Activated CD4-positive, alpha-beta T cell treated with anti-CD3 and anti-CD28 coated beads, Interleukin-2, amount 10 ng/mL, durations not matched to agents 24 days and 14 days (primary cell): ENCODE measurements at regions not wholly inside any gene's neighbourhood (a gene's known extent, or its start where the extent isn't known, plus 50 kb on each side); places are given as distances from the start of the nearest gene placed in this dataset.
"Not testable (repeated sequence)": the region's sequence is repeated elsewhere in the genome, so short reads cannot be mapped to it uniquely, and the experiment has no call there.

Source experiments
- DNase-seq: peaks from one replicate; pipeline ENCODE4 v3.0.0; 2022
- H3K27ac Mint-ChIP-seq: one replicate; pipeline ENCODE4 v1.8.0; 2022; ENCODE audit warnings: mild to moderate bottlenecking, mixed read lengths
- H3K27me3 Mint-ChIP-seq: one replicate; pipeline ENCODE4 v1.8.0; 2022; ENCODE audit warnings: mixed read lengths
- H3K36me3 Mint-ChIP-seq: one replicate; pipeline ENCODE4 v1.8.0; 2022; ENCODE audit warnings: low read depth, mild to moderate bottlenecking, mixed read lengths
- H3K4me1 Mint-ChIP-seq: one replicate; pipeline ENCODE4 v1.8.0; 2021; ENCODE audit warnings: mixed read lengths
- H3K4me3 Mint-ChIP-seq: one replicate; pipeline ENCODE4 v1.8.0; 2022; ENCODE audit warnings: mild to moderate bottlenecking, moderate library complexity, mixed read lengths
- H3K9me3 Mint-ChIP-seq: one replicate; pipeline ENCODE4 v1.8.0; 2021; ENCODE audit warnings: mixed read lengths
- intact Hi-C: fragments of 100-400 bp; cut with micrococcal nuclease; formaldehyde crosslinking; loops from one replicate; pipeline ENCODE4 v1.15.1; 2023

DNA sequence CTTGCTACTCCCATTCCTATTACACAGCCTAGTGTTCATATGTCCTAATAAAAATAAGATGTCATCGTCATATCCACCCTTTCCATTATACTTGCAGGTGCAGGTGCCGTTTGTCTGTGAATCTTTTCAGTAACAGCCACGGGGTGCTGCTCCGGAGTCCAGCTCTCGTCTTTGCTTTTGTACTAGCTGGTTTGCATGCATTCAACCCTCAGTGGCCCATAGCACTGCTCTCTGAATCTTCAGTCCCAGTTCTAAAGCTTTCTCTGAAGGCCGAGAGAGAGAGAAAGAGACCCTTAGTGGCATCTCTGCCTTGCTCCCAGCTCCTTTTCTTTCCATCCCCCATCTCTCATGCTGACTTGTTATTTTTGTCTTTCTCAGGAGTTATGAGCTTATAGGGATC is 468.5 kb downstream of the TMEM232 start:
- no peaks in the 10 kb centered on the region for H3K27me3 Mint-ChIP-seq
- H3K4me3 Mint-ChIP-seq, result no peak overlapping the region
- H3K36me3 Mint-ChIP-seq, result no peaks in the 10 kb centered on the region
- intact Hi-C loops, result no loop called here
- no peaks in the 10 kb centered on the region for H3K4me1 Mint-ChIP-seq
- H3K27ac Mint-ChIP-seq, result no peak overlapping the region
- DNase-seq, result no peak
- no peaks in the 10 kb centered on the region for H3K9me3 Mint-ChIP-seq

DNA sequence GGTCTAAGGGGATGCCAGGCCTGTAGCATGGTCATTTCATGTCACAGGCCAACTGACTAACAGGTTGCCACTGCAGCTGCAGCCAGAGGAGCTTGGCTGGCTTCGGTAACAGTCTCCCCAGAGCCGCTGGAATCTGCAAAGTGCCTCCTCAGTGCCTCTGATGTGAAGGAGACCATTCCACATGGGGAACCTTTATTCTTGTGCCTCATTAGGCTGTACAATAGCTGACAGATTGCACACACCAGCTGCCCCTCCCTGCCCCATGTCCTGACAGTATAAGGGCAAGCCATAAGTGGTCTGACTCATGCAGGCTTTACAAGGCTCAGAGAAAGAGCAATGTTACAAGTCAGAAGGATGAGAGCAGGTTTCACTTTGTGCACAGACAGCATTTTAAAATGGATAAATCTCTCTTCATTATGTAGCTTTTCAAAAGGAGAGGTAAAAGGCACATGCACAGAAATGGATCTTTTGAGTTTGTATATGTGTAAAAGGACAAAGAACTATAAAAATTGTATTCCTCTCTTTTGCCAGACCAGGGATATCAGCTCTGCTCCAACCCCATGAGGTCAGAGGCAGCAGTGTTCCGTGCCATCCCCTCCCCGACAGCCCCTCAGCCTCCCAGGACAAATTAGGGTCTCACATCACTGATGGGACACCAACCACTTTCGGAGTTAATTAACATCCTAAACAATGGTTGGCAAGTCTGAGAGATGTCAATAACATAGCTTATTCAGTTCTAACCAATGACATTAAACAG is 467.8 kb downstream of the TMEM232 start:
- Mint-ChIP-seq H3K4me1 (no peaks in the 10 kb centered on the region), H3K27me3 (no peaks in the 10 kb centered on the region), H3K4me3 (no peak overlapping the region), H3K36me3 (no peaks in the 10 kb centered on the region), H3K9me3 (no peaks in the 10 kb centered on the region), H3K27ac (no peak overlapping the region)
- intact Hi-C loops, result no loop called here
- no peak for DNase-seq

DNA sequence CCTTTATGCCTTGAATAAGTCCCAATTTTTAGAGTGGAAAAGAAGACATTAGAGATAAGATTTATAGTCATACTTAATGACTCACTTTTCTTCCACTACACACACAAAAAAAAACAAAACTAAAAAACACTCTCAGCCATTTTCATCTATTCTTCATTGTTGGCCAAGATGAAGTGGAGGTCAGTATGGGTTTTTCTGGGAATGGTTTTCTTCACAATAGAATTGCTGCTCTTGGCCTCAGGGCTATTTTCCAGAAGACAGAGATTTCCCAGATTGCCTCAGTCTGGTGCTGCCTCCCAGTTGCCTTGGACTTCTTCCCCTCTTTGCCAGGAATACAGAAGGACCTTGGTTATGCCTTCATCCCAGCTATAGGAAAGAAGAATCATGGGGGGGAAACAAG is 463.7 kb downstream of the TMEM232 start:
- Mint-ChIP-seq H3K4me3 (no peak overlapping the region), H3K4me1 (no peaks in the 10 kb centered on the region), H3K9me3 (no peaks in the 10 kb centered on the region), H3K27me3 (no peaks in the 10 kb centered on the region), H3K36me3 (no peaks in the 10 kb centered on the region), H3K27ac (no peak overlapping the region)
- no peak for DNase-seq
- intact Hi-C loops, result no loop called here

DNA sequence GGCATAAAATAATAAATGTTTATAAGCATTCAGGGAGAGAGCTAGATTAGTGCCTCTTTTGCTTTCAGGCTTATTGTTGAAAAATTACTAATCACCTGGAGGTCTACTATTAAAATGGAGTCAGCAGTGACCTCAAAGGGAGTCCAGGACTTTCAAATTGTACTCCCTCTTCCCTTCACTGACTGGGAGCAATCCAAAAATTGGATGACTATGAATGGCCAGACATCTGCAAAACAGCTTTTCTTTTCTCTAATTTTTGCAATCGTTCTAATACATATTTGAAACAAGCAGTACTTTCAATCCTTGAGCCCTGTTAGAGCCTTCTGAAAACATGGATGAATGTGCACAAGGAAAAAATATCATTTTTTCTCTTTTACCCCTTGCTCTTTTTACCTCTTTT is 461.8 kb downstream of the TMEM232 start:
- H3K36me3 Mint-ChIP-seq, result no peaks in the 10 kb centered on the region
- no peak overlapping the region for H3K4me3 Mint-ChIP-seq
- intact Hi-C loops, result no loop called here
- no peaks in the 10 kb centered on the region for H3K9me3 Mint-ChIP-seq
- H3K4me1 Mint-ChIP-seq, result peaks cover 1% of the 10 kb centered on the region
- H3K27me3 Mint-ChIP-seq, result no peaks in the 10 kb centered on the region
- no peak for DNase-seq
- no peak overlapping the region for H3K27ac Mint-ChIP-seq

DNA sequence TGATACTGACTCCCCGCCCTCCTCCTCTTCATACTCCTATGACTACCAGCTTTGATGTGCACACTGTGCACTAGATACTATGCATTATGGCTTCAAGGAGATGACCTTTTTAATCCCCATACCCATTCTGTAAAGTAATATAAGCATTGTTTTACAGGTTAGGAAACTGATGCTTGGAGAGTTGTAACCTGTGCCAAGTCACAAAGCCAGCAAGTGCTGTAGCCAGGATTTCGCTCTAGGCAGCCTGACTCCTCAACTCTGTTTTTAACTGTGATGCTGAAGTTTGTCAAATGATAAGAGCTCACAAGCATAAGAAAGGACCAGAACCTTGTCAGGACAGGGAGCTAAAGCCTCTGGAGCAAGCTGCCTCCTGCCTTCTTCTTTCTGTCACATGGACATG is 461.3 kb downstream of the TMEM232 start:
- intact Hi-C loops, result no loop called here
- DNase-seq, result no peak
- Mint-ChIP-seq H3K4me3 (no peak overlapping the region), H3K36me3 (no peaks in the 10 kb centered on the region), H3K27ac (no peak overlapping the region), H3K9me3 (no peaks in the 10 kb centered on the region), H3K4me1 (peaks cover 2% of the 10 kb centered on the region), H3K27me3 (no peaks in the 10 kb centered on the region)

DNA sequence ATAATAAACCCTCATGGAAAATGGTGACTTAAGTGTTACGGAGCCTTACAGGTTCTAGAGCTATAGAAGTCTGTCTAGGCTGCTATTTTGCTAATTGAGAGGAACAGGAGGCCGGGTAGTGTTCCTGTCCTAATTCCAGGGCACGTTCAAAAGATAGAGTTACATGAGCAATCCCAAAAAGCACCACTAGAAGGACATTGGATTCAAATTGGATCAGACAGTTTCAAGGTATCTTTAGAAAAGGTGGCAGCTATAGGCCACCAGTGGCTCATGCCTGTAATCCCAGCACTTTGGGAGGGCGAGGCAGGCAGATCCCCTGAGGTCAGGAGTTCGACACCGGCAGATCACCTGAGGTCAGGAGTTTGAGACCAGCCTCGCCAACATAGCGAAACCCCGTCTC is 458.8 kb downstream of the TMEM232 start:
- DNase-seq, result no peak
- intact Hi-C loops, result no loop called here
- no peaks in the 10 kb centered on the region for H3K9me3 Mint-ChIP-seq
- no peak overlapping the region for H3K27ac Mint-ChIP-seq
- peaks cover 2% of the 10 kb centered on the region for H3K4me1 Mint-ChIP-seq
- H3K36me3 Mint-ChIP-seq, result no peaks in the 10 kb centered on the region
- no peaks in the 10 kb centered on the region for H3K27me3 Mint-ChIP-seq
- H3K4me3 Mint-ChIP-seq, result no peak overlapping the region

DNA sequence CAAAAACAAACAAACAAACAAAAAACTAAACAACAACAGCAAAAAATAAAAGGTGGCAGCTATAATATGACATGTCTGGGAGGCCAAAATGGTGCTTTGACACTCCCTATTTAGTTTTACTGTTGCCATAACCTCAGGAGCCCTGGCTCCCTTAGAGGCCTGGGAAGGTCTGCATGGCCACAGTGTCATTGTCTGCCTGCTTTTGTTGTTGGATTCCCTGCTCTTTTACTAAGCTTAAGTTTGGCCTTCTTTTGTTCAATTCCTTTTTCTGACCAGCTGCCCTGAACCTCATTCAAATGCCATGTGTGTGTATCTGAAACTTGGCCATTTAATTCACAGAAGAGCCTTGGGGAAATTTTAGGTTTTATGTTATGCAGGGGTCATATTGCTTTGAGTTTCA is 458.2 kb downstream of the TMEM232 start:
- no peak for DNase-seq
- Mint-ChIP-seq H3K9me3 (no peaks in the 10 kb centered on the region), H3K36me3 (no peaks in the 10 kb centered on the region), H3K27ac (no peak overlapping the region), H3K4me3 (no peak overlapping the region), H3K4me1 (peaks cover 2% of the 10 kb centered on the region), H3K27me3 (no peaks in the 10 kb centered on the region)
- intact Hi-C loops, result no loop called here

DNA sequence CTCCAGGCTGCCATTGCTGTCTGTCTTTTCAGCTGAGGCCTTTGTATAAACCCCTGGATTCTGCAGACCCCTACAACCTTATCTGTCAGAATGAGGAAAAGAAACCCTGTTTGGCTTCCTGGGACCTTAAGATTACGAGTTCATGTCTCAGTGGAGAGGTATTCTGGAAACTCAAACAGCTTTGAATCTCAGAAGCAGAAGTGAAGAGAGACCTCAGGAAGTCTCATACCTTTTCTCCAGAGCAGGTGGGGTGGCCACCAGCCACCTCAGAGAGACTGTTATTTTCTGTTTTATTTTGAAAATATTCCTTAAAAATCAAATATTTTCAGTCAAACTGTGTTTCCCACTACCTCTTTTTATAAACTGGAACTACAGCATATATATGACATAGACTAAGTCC is 457.5 kb downstream of the TMEM232 start:
- H3K27ac Mint-ChIP-seq, result no peak overlapping the region
- H3K27me3 Mint-ChIP-seq, result no peaks in the 10 kb centered on the region
- H3K4me1 Mint-ChIP-seq, result peaks cover 2% of the 10 kb centered on the region
- no peak for DNase-seq
- H3K4me3 Mint-ChIP-seq, result no peak overlapping the region
- H3K36me3 Mint-ChIP-seq, result no peaks in the 10 kb centered on the region
- no peaks in the 10 kb centered on the region for H3K9me3 Mint-ChIP-seq
- intact Hi-C loops, result no loop called here

DNA sequence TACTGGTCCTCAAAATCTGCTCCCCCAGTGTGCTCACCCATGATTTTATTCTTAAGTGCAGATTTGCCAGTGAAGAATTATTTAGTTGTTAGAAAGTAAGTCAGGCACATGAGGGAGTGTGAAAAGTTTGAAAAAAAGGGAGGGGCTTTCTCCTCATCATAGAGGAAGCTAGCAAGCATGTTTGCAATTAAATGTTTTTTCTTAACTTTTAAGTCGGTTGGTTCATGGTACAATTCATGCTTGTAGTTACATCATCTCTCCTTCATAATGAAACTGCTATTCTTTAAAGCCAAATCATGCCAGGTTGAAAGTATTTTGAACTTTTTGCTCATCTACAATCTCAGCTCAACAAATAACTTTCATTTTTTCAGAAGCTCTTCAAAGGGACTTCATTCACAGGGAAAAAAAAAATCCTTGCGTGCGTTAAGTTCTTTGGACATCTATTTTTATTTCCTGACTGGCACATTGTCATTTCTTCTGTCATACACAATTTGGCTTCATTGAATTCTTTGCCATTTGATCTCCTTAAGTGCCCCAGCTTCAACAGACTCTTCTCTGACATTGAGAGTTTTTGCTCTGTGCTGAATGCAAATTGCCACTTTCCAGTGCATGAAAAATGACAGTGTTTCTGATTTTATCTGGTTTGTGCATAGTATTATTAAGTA is 456.9 kb downstream of the TMEM232 start:
- no peak overlapping the region for H3K27ac Mint-ChIP-seq
- H3K27me3 Mint-ChIP-seq, result no peaks in the 10 kb centered on the region
- intact Hi-C loops, result no loop called here
- H3K4me3 Mint-ChIP-seq, result no peak overlapping the region
- H3K4me1 Mint-ChIP-seq, result peaks cover 2% of the 10 kb centered on the region
- H3K9me3 Mint-ChIP-seq, result no peaks in the 10 kb centered on the region
- H3K36me3 Mint-ChIP-seq, result no peaks in the 10 kb centered on the region
- no peak for DNase-seq

DNA sequence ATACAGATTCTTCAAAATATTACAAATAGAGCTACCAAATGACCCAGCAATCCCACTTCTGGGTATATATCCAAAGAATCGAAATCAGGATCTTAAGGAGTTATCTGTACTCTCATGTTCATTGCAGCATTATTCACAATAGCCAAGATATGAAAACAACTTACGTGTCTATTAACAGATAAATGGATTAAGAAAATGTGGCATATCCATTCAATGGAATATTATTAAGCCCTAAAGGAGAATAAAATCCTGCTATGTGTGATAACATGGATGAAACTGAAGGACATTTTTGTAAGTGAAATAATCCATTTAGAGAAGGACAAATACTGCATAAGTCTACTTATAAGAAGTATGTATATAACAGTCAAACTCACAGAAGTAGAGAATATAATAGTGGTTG is 450.6 kb downstream of the TMEM232 start:
- H3K36me3 Mint-ChIP-seq, result no peaks in the 10 kb centered on the region
- H3K9me3 Mint-ChIP-seq, result peaks cover 7% of the 10 kb centered on the region
- DNase-seq, result no peak
- no peaks in the 10 kb centered on the region for H3K27me3 Mint-ChIP-seq
- H3K4me3 Mint-ChIP-seq, result no peak overlapping the region
- no peak overlapping the region for H3K27ac Mint-ChIP-seq
- intact Hi-C loops, result no loop called here
- H3K4me1 Mint-ChIP-seq, result no peaks in the 10 kb centered on the region

DNA sequence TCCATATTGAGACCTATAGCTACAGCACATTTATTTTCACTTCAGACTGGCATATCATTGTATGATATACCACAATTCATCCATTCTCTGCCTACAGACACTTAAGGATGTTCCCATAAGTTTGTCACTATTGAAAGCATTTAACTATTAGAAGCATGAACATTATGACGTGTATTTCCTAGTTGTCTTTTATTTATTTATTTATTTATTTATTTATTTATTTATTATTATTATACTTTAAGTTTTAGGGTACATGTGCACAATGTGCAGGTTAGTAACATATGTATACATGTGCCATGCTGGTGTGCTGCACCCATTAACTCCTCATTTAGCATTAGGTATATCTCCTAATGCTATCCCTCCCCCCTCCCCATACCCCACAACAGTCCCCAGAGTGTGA is 448.0 kb downstream of the TMEM232 start:
- DNase-seq, H3K27ac Mint-ChIP-seq: not testable (repeated sequence)

DNA sequence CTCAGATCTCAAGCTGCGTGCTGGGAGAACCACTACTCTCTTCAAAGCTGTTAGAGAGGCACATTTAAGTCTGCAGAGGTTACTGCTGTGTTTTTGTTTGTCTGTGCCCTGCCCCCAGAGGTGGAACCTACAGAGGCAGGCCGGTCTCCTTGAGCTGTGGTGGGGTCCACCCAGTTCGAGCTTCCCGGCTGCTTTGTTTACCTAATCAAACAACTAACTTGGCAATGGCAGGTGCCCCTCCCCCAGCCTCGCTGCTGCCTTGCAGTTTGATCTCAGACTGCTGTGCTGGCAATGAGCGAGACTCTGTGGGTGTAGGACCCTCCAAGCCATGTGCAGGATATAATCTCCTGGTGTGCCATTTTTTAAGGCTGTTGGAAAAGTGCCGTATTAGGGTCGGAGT is 442.4 kb downstream of the TMEM232 start:
- H3K9me3 Mint-ChIP-seq, result peaks cover 31% of the 10 kb centered on the region
- H3K4me3 Mint-ChIP-seq, H3K4me1 Mint-ChIP-seq, intact Hi-C loops, H3K27me3 Mint-ChIP-seq, DNase-seq, H3K36me3 Mint-ChIP-seq, H3K27ac Mint-ChIP-seq: not testable (repeated sequence)

More for the DNA sequence above, 448.0 kb downstream of the TMEM232 start:
- H3K4me1 Mint-ChIP-seq, H3K36me3 Mint-ChIP-seq, intact Hi-C loops, H3K4me3 Mint-ChIP-seq, H3K27me3 Mint-ChIP-seq: not testable (repeated sequence)
- H3K9me3 Mint-ChIP-seq, result peaks cover 16% of the 10 kb centered on the region

DNA sequence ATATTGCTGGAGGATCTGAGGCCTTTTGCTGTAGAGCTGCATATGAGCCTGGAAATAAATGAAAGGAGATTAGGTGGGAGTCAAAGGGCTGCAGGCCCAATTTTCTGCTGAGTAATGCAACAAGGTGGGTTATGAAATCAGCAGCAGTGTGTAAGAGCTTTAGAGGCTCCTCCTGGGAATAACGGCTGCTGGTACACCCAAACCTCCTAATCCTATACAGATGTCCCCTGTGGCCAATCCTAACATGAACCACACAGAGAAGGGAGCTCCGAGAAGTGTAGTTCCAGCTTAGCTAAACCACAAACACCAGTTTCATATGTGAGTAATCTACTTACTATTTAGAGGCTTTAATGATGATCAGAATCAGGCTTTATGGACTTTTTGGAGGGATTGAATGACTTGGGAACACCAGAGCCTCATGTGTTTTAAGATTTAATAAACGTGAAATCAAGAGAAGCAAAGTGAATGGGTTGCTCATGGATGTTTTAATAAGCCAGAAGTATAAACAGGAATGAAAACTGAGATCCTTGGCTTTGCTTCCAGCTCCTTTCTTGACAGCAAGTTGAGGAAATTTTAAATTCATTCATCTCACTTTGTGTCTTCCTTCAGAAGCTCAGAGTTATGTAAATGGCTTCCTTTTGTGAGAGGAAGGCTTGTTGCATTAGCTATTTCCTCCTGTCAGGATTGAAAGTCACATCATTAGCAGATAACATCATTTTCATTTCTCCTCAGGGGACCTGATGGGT is 437.5 kb downstream of the TMEM232 start:
- Mint-ChIP-seq H3K4me1 (no peaks in the 10 kb centered on the region), H3K36me3 (no peaks in the 10 kb centered on the region), H3K27ac (no peak overlapping the region), H3K9me3 (peaks cover 20% of the 10 kb centered on the region), H3K27me3 (no peaks in the 10 kb centered on the region), H3K4me3 (no peak overlapping the region)
- DNase-seq, result no peak
- intact Hi-C loops, result no loop called here

DNA sequence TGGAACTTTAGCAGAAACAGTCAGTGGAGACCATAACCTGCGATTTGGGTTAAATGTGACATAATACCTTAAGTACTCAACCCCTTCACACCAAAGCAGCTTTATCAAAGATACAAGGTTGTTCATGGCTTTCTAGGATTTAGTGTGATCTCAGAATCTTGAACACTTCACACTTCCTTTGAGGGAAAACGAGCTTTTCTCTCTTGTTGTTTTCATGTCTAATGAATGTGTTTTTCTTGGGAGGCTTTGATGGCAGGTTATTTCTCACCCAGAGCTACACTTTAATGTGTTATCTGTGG is 437.0 kb downstream of the TMEM232 start:
- Mint-ChIP-seq H3K36me3 (no peaks in the 10 kb centered on the region), H3K27me3 (no peaks in the 10 kb centered on the region), H3K4me1 (no peaks in the 10 kb centered on the region), H3K4me3 (no peak overlapping the region), H3K9me3 (peaks cover 19% of the 10 kb centered on the region), H3K27ac (no peak overlapping the region)
- intact Hi-C loops, result no loop called here
- DNase-seq, result no peak
